ENCODE measurements at regions not wholly inside any gene's neighbourhood (a gene's known extent, or its start where the extent isn't known, plus 50 kb on each side); places are given as distances from the start of the nearest gene placed in this dataset.

DNA sequence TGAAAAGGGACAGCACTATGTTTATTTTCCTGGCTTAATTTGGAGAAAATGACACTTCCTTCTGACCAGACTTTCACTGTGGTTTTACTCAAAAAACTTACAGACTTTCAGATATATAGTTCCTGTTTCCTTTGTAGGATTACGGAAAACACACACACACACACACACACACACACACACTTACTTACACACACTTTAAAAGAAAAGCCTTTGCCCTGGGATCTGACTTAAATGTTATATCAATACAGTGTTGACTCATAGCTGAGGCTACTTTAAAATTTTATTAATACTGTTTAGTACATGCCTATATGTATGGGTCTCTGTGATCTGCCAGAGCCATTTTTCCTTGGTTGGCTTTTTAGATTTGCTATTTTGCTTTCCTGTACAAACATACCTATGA is 758.3 kb downstream of the DNAH5 start:
- TF ChIP-seq, protein P1, sequence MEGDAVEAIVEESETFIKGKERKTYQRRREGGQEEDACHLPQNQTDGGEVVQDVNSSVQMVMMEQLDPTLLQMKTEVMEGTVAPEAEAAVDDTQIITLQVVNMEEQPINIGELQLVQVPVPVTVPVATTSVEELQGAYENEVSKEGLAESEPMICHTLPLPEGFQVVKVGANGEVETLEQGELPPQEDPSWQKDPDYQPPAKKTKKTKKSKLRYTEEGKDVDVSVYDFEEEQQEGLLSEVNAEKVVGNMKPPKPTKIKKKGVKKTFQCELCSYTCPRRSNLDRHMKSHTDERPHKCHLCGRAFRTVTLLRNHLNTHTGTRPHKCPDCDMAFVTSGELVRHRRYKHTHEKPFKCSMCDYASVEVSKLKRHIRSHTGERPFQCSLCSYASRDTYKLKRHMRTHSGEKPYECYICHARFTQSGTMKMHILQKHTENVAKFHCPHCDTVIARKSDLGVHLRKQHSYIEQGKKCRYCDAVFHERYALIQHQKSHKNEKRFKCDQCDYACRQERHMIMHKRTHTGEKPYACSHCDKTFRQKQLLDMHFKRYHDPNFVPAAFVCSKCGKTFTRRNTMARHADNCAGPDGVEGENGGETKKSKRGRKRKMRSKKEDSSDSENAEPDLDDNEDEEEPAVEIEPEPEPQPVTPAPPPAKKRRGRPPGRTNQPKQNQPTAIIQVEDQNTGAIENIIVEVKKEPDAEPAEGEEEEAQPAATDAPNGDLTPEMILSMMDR (IDR thresholded peaks at IDR 0.05), result no peak
- no peak for TF ChIP-seq POLR2A (IDR thresholded peaks at IDR 0.05)

All from body of pancreas (tissue), 4 donors.